DND-41 (cell line): ENCODE measurements at regions not wholly inside any gene's neighbourhood (a gene's known extent, or its start where the extent isn't known, plus 50 kb on each side); places are given as distances from the start of the nearest gene placed in this dataset.
"Not testable (repeated sequence)": the region's sequence is repeated elsewhere in the genome, so short reads cannot be mapped to it uniquely, and the experiment has no call there.

ENCODE experiments used
- ATAC-seq: fragments of 200-7000 bp; cut with Tn5 transposase; 3 replicates; pipeline ENCODE4 v1.9.1; 2021; ENCODE audit warnings: low read depth; ENCODE audit not compliant: insufficient read depth
- DNase-seq: peaks from one replicate; pipeline ENCODE4 v3.0.0-alpha.2; 2020
- H2AFZ ChIP-seq: 2 replicates; pipeline ENCODE4 v1.6.0; 2012; ENCODE audit warnings: low read depth, low read length
- H3K27ac ChIP-seq: 2 replicates; pipeline ENCODE4 v1.5.1; 2012; ENCODE audit warnings: low read length, inconsistent platforms
- H3K27me3 ChIP-seq: fragments of 200-600 bp; sonication (generic); 2 replicates; pipeline ENCODE4 v1.6.0; 2012; ENCODE audit warnings: low read length, mild to moderate bottlenecking, inconsistent platforms; ENCODE audit not compliant: insufficient read depth, poor library complexity
- H3K36me3 ChIP-seq: 2 replicates; pipeline ENCODE4 v1.5.1; 2012; ENCODE audit warnings: low read length, inconsistent platforms; ENCODE audit not compliant: insufficient read depth
- H3K4me1 ChIP-seq: 2 replicates; pipeline ENCODE4 v1.5.1; 2012; ENCODE audit warnings: mild to moderate bottlenecking, low read length; ENCODE audit not compliant: insufficient read depth
- H3K4me2 ChIP-seq: 2 replicates; pipeline ENCODE4 v1.6.0; 2012; ENCODE audit warnings: mild to moderate bottlenecking, moderate library complexity, low read length, inconsistent platforms; ENCODE audit not compliant: insufficient read depth
- H3K4me3 ChIP-seq, 2 experiments: fragments of 200-600 bp in 1 of 2; shearing (Covaris generic) in 1 of 2; 2 replicates each; pipeline ENCODE4 v1.5.1; 2012 to 2016; ENCODE audit warnings: inconsistent platforms in 2 of 2, low read length in 2 of 2, mild to moderate bottlenecking in 2 of 2, low read depth in 1 of 2, moderate library complexity in 1 of 2
- H3K79me2 ChIP-seq: 2 replicates; pipeline ENCODE4 v1.6.0; 2012; ENCODE audit warnings: low read length, inconsistent platforms; ENCODE audit not compliant: insufficient read depth
- H3K9ac ChIP-seq: 2 replicates; pipeline ENCODE4 v1.6.0; 2012; ENCODE audit warnings: low read depth, mild to moderate bottlenecking, inconsistent platforms, low read length, moderate library complexity
- H3K9me3 ChIP-seq: 2 replicates; pipeline ENCODE4 v1.5.1; 2012; ENCODE audit warnings: low read length, moderate library complexity, mild to moderate bottlenecking, inconsistent platforms; ENCODE audit not compliant: insufficient read depth, severe bottlenecking
- H4K20me1 ChIP-seq: 2 replicates; pipeline ENCODE4 v1.6.0; 2012; ENCODE audit warnings: low read length; ENCODE audit not compliant: insufficient read depth
- CTCF ChIP-seq: IDR thresholded peaks from 2 replicates; pipeline ENCODE4 v1.5.1; 2012; ENCODE audit warnings: borderline replicate concordance, low read length, moderate library complexity, mild to moderate bottlenecking; ENCODE audit not compliant: poor library complexity, severe bottlenecking; ENCODE audit errors: extremely low read depth
- EZH2 ChIP-seq: IDR thresholded peaks from 3 replicates; pipeline ENCODE4 v1.6.1; 2012; ENCODE audit warnings: borderline replicate concordance, low read depth, mild to moderate bottlenecking, moderate library complexity, low read length, inconsistent platforms; ENCODE audit not compliant: severe bottlenecking

GRCh38 chr16:79985606-79986005 is 385.1 kb upstream of the MAF start:
- H3K4me2 ChIP-seq: no peak overlapping the region
- no peak for ATAC-seq
- no peaks in the 10 kb centered on the region for H3K9me3 ChIP-seq
- H3K4me1 ChIP-seq: no peaks in the 10 kb centered on the region
- H3K79me2 ChIP-seq: no peaks in the 10 kb centered on the region
- no peaks in the 10 kb centered on the region for H4K20me1 ChIP-seq
- no peak overlapping the region for H2AFZ ChIP-seq
- DNase-seq: no peak
- no peak overlapping the region for H3K4me3 ChIP-seq
- no peak for TF ChIP-seq EZH2
- no peak for TF ChIP-seq CTCF
- no peak overlapping the region for H3K27ac ChIP-seq
- no peaks in the 10 kb centered on the region for H3K36me3 ChIP-seq
- no peaks in the 10 kb centered on the region for H3K27me3 ChIP-seq
- H3K9ac ChIP-seq: no peak overlapping the region

- not testable (repeated sequence) for H3K4me1 ChIP-seq, H3K4me2 ChIP-seq, H2AFZ ChIP-seq, H3K9me3 ChIP-seq, H3K36me3 ChIP-seq, H4K20me1 ChIP-seq, H3K4me3 ChIP-seq, DNase-seq, H3K79me2 ChIP-seq, H3K27ac ChIP-seq, H3K9ac ChIP-seq, ATAC-seq, H3K27me3 ChIP-seq
These were observed 383.6 kb upstream of the MAF start for GRCh38 chr16:79984149-79984548.

DNA sequence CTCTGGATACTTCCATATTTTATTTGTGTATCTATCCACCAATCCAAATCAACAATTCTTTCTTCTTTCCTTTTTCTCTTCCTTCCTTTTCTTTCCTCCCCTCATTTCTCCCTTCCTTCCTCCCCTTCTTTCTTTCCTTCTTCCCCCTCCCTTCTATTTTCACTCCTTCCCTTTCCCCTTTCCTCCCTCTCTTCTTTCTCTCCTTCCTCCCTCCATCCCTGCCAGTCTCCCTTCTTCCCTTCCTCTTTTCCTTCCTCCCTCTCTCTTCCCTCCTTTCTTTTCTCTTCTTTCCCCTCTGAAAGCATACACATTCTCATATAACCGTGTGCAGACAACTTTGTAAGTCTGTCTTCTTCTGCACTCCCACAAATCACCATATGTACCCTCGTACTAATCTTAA is 382.3 kb upstream of the MAF start:
- H3K27me3 ChIP-seq: no peaks in the 10 kb centered on the region
- no peak overlapping the region for H2AFZ ChIP-seq
- TF ChIP-seq EZH2 (no peak), CTCF (no peak)
- no peak overlapping the region for H3K27ac ChIP-seq
- no peak overlapping the region for H3K9ac ChIP-seq
- DNase-seq (no peak), ATAC-seq (no peak)
- no peaks in the 10 kb centered on the region for H3K79me2 ChIP-seq
- no peaks in the 10 kb centered on the region for H3K36me3 ChIP-seq
- no peaks in the 10 kb centered on the region for H3K4me1 ChIP-seq
- no peak overlapping the region for H3K4me3 ChIP-seq
- H4K20me1 ChIP-seq: no peaks in the 10 kb centered on the region
- no peak overlapping the region for H3K4me2 ChIP-seq
- no peaks in the 10 kb centered on the region for H3K9me3 ChIP-seq

- H4K20me1 ChIP-seq: no peaks in the 10 kb centered on the region
- no peaks in the 10 kb centered on the region for H3K9me3 ChIP-seq
- no peaks in the 10 kb centered on the region for H3K79me2 ChIP-seq
- H3K9ac ChIP-seq: no peak overlapping the region
- no peak for ATAC-seq
- H3K36me3 ChIP-seq: no peaks in the 10 kb centered on the region
- no peaks in the 10 kb centered on the region for H3K27me3 ChIP-seq
- H2AFZ ChIP-seq: no peak overlapping the region
- no peak overlapping the region for H3K4me3 ChIP-seq
- no peak for DNase-seq
- no peak overlapping the region for H3K4me2 ChIP-seq
- TF ChIP-seq CTCF: no peak
- TF ChIP-seq EZH2: no peak
- no peak overlapping the region for H3K27ac ChIP-seq
- H3K4me1 ChIP-seq: no peaks in the 10 kb centered on the region
These were observed 381.8 kb upstream of the MAF start for GRCh38 chr16:79982361-79982760.
